ENCODE measurements at regions not wholly inside any gene's neighbourhood (a gene's known extent, or its start where the extent isn't known, plus 50 kb on each side); places are given as distances from the start of the nearest gene placed in this dataset.

- H3K9me3 ChIP-seq (replicated peaks; ENCODE audit: control insufficient read depth, insufficient read depth, low read depth, low read length) = no peaks in the 10 kb centered on the region
- H3K27me3 ChIP-seq (ENCODE audit: control insufficient read depth in 2 of 2, insufficient read depth in 2 of 2, low read length in 2 of 2) = no peaks in the 10 kb centered on the region
- no peaks in the 10 kb centered on the region for H3K9me1 ChIP-seq (ENCODE audit: control insufficient read depth, insufficient read depth, low read length)
- H3K27ac ChIP-seq (ENCODE audit: extremely low read depth, low read depth, low read length) = no peak overlapping the region
- FAIRE-seq (no peak), ATAC-seq (no peak), DNase-seq (ENCODE audit: extremely low read depth in 1 of 4, low spot score in 3 of 4) (no peak)
- CTCF ChIA-PET (ENCODE audit: low intra/inter-chr PET ratio) = no interaction called here
- POLR2A ChIA-PET = no interaction called here
- no peaks in the 10 kb centered on the region for H3K4me1 ChIP-seq (replicated peaks in 1 of 2; ENCODE audit: control insufficient read depth in 2 of 2, insufficient read depth in 2 of 2, low read length in 2 of 2)
- WGBS (ENCODE audit: insufficient coverage, low coverage, missing lambda C conversion rate) = 0% methylated on average over 2 of the region's 2 CpGs
- in situ Hi-C loops (cut with MboI) = no loop called here
- H3K9ac ChIP-seq (ENCODE audit: insufficient read depth in 1 of 2, low read depth in 2 of 2, low read length in 2 of 2) = no peak overlapping the region
- H3K4me2 ChIP-seq (ENCODE audit: insufficient read depth, low read length) = no peak overlapping the region
- no peak for TF ChIP-seq SMAD4 (CRISPR knock-in tag; conservative IDR thresholded peaks at IDR 0.05)
- TF ChIP-seq ETV5 (CRISPR knock-in tag; IDR thresholded peaks at IDR 0.05; ENCODE audit: low read depth) = no peak
- no peak for TF ChIP-seq ZBTB33 (CRISPR knock-in tag; IDR thresholded peaks at IDR 0.05)
- no peak for TF ChIP-seq ZNF121 (CRISPR knock-in tag; conservative IDR thresholded peaks at IDR 0.05)
- no peak for TF ChIP-seq YY1 (IDR thresholded peaks at IDR 0.05; ENCODE audit: borderline replicate concordance in 1 of 3, control insufficient read depth in 1 of 3, extremely low read depth in 1 of 3, insufficient read depth in 3 of 3, insufficient read length in 1 of 3, insufficient replicate concordance in 2 of 3, low read depth in 1 of 3, low read length in 2 of 3)
- TF ChIP-seq ZNF551 (CRISPR knock-in tag; IDR thresholded peaks at IDR 0.05) = no peak
- TF ChIP-seq ERF (CRISPR knock-in tag; IDR thresholded peaks at IDR 0.05) = no peak
- no peak for TF ChIP-seq ZBED1 (IDR thresholded peaks at IDR 0.05)
- TF ChIP-seq ZZZ3 (IDR thresholded peaks at IDR 0.05) = no peak
- TF ChIP-seq ZNF277 (CRISPR knock-in tag; IDR thresholded peaks at IDR 0.05; ENCODE audit: borderline replicate concordance) = no peak
- no peak for TF ChIP-seq BRF1 (IDR thresholded peaks at IDR 0.05; ENCODE audit: borderline replicate concordance, extremely low read depth, insufficient read length)
- no peak for TF ChIP-seq HNRNPUL1 (IDR thresholded peaks at IDR 0.05; ENCODE audit: low read length)
- TF ChIP-seq TFE3 (CRISPR knock-in tag; IDR thresholded peaks at IDR 0.05) = no peak
- H3K4me3 ChIP-seq = no peak overlapping the region
- H3K36me3 ChIP-seq (ENCODE audit: control insufficient read depth, insufficient read depth, low read length) = no peaks in the 10 kb centered on the region
- H2AFZ ChIP-seq (ENCODE audit: low read depth, low read length) = no peak overlapping the region
- BruUV-seq (replicated peaks) = no TSS peak
- intact Hi-C loops (cut with micrococcal nuclease) = no loop called here
- H3K79me2 ChIP-seq (ENCODE audit: control insufficient read depth, insufficient read depth, low read length) = no peaks in the 10 kb centered on the region
- H4K20me1 ChIP-seq (replicated peaks; ENCODE audit: control insufficient read depth, insufficient read depth, low read length) = no peaks in the 10 kb centered on the region
These were observed 1712.2 kb downstream of the GRIK2 start for GRCh38 chr6:103105686-103106085.
